ENCODE measurements at regions not wholly inside any gene's neighbourhood (a gene's known extent, or its start where the extent isn't known, plus 50 kb on each side); places are given as distances from the start of the nearest gene placed in this dataset.

GRCh38 chr5:4893063-4893744, 246.9 kb upstream of the ADAMTS16 start:
- TF ChIP-seq POLR2A (IDR thresholded peaks at IDR 0.05): no peak
- no peak for TF ChIP-seq CTCF (IDR thresholded peaks at IDR 0.05)
